CD4-positive, alpha-beta T cell treated with Interleukin-6 at 100 ng/mL for 8 hours (primary cell): ENCODE measurements at regions not wholly inside any gene's neighbourhood (a gene's known extent, or its start where the extent isn't known, plus 50 kb on each side); places are given as distances from the start of the nearest gene placed in this dataset.
"Not testable (repeated sequence)": the region's sequence is repeated elsewhere in the genome, so short reads cannot be mapped to it uniquely, and the experiment has no call there.

Source experiments
- DNase-seq: peaks from one replicate; pipeline ENCODE4 v3.0.0-alpha.2; 2020; ENCODE audit warnings: mixed read lengths, low spot score

DNA sequence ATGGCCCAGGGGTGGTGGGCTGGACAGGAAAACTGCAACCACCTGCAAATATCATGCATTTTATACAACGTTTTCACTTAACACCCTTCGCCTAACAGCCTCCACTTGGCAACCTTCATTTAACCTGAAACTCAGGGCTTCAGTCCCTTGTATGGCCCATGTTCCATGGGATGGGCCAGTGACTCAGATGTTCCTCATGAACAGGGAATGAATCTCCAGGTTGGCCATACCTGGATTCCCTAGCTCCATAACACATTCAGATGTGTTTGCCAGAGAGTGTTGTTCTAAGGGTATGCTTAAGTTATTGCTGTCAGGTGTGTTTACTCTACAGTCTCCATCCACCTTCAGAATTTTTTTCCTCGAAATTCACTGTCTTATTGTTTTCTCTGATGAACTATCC is 316.9 kb downstream of the JRKL start:
- DNase-seq, result no peak

- no peak for DNase-seq
These were observed 317.5 kb downstream of the JRKL start for GRCh38 chr11:96707273-96707672.

GRCh38 chr11:96708219-96708878 is 318.5 kb downstream of the JRKL start:
- DNase-seq, result no peak

GRCh38 chr11:96713301-96713700 is 323.5 kb downstream of the JRKL start:
- no peak for DNase-seq

GRCh38 chr11:96714689-96715088 is 324.9 kb downstream of the JRKL start:
- DNase-seq, result no peak

- no peak for DNase-seq
These were observed 325.4 kb downstream of the JRKL start for GRCh38 chr11:96715208-96715607.

DNA sequence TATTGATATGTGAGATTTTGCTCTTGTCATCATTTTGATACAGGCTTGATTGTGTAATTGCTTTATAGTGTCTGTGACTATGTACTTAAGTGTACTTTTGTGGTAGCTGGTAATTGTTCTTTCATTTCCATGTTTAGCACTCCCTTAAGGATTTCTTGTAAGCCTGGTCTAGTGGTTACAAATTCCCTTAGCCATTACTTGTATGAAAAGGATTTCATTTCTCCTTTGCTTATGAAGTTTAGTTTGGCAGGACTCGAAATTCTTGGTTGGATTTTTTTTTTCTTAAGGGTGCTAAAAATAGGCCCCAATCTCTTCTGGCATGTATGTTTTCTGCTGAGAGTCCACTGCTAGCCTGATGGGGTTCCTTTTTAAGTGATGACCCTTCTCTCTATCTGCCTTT is 346.8 kb downstream of the JRKL start:
- DNase-seq, result no peak

DNA sequence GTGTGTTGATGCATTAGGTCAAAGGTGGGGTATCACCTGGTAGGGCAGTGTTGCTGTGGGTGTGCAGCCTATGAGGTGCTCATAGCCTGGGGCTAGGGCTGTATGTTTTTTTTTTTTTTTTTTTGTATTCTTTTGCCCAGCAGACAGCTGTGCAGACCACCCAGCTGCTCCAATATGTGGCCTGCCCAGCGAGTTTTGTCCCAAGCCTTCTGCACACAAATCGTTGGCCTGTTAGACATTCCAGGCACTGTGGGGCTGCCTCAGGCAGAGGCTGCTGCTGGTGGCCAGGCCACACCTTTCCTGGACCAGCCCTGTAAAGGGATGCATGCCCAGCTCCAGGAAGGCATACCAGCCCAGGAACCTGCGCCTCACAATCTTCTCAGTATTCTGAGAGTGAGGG is 348.5 kb downstream of the JRKL start:
- no peak for DNase-seq

GRCh38 chr11:96741068-96741467 is 351.3 kb downstream of the JRKL start:
- no peak for DNase-seq

GRCh38 chr11:96744697-96745096 is 354.9 kb downstream of the JRKL start:
- no peak for DNase-seq

- DNase-seq, result no peak
These were observed 359.0 kb downstream of the JRKL start for GRCh38 chr11:96748639-96749370.

DNA sequence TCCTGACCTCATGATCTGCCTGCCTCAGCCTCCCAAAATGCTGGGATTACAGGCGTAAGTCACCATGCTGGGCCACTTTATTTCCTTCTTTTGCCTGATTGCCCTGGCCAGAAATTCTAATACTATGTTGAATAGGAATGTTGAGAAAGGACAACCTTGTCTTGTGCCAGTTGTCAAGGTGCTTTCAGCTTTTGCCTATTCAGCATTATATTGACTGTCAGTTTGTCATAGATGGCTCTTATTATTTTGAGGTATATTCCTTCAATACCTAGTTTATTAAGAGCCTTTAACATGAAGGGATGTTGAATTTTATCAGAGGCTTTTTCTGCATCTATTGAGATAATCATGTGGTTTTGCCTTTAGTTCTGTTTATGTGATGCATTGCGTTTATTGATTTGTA is 362.0 kb downstream of the JRKL start:
- not testable (repeated sequence) for DNase-seq

- DNase-seq, result no peak
These were observed 362.4 kb downstream of the JRKL start for GRCh38 chr11:96752221-96752620.

DNA sequence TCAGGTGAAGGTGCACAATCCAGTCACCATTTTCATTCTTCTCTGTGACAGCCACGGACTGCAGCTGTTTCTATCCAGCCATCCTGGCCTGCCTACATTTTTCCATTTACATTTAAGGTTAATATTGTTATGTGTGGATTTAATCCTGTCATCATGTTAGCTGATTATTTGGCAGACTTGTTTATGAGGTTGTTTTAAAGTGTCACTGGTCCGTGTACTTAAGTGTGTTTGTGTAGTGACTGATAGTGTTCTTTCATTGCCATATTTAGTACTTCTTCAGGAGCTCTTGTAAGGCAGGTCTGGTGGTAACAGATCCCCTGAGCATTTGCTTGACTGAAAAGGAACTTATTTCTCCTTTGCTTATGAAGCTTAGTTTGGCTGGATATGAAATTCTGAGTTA is 364.2 kb downstream of the JRKL start:
- DNase-seq, result no peak

GRCh38 chr11:96755209-96755608 is 365.4 kb downstream of the JRKL start:
- no peak for DNase-seq

DNA sequence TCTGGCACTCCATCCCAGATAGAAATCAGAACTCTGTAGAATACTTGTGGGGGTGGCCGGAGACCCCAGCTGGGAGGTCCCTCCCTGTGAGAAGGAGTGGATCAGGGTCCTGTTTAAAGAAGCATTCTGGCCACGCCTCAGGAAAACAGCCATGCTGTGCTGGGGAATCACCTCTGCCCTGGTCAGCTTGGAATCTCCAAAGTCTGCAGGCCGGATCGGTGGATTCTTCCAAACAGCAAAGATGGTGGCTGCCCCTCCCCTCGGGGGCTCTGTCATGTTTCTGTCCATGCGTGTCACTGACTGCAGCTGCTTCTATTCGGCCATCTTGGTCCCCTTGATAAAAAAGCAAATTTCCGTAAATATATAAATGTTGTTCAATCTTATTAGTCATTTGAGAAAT is 365.9 kb downstream of the JRKL start:
- DNase-seq, result no peak

DNA sequence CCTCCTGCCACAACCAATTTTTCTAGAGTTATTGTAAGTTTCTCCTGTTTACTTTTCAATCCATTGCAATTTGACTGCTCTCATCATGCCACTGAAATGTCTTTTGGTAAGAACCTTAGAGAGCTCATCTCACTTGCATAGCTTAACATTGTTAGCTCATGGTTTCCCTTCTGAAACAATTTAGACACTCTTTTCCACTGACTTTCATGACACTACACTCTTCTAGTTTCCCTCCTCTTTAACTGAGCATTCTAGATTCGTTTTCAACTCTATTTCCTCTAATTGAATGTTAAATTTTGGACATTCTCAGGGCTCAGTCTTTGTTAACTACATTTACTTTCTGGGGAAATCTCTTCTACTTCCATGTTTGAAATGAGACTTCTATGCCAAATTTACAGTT is 369.1 kb downstream of the JRKL start:
- no peak for DNase-seq

DNA sequence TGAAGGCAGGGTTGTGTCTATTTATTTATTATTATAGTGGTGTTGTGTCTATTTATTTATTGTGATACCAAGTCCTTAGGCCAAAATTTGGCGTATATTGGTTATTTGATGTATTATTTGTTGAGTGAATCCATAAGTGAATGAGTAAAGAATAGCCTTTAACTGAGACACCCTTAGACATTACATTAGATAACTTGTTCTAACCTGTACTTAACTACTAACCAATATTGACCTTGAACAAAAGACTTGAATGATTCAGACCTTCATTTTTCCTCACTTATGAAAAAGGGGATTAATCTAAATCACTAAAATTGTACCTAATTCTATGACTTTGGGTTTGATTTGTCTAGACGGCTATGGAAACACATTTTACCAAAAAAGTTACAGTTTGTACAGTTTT is 370.5 kb downstream of the JRKL start:
- DNase-seq, result no peak

DNA sequence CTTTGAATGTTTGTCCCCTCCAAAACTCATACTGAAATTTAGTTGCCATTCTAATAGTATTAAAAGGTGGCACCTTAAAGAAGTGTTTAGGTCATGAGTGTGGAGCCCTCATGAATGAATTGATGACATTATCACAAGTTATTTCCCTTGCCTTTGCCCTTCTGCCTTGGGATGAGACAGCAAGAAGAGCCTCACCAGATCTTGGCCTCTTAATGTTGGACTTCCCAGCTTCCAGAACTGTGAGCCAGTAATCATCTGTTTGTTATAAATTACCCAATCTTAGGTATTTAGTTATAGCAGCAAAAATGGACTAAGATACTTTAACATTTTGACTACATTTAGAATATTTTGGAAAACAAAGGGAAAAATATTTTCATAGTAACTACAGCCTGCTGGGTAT is 371.0 kb downstream of the JRKL start:
- no peak for DNase-seq

DNA sequence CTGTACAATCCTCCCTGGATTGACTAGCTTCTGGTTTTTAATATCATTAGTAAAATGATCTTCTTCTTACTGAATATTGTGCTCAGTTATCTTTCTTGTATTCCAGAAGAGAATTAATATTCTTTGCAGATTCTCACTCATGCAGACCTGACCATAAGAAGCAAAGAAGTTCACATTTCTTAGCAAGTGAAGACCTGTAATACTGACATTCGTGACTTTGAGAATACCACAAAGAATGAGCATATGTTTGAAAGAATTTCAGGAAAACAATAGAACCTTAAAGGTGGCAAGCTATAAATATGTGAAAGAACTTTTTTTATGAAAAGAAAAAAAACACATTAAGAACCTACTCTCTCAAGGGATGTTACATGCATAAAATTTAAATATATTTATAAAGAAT is 371.6 kb downstream of the JRKL start:
- no peak for DNase-seq

DNA sequence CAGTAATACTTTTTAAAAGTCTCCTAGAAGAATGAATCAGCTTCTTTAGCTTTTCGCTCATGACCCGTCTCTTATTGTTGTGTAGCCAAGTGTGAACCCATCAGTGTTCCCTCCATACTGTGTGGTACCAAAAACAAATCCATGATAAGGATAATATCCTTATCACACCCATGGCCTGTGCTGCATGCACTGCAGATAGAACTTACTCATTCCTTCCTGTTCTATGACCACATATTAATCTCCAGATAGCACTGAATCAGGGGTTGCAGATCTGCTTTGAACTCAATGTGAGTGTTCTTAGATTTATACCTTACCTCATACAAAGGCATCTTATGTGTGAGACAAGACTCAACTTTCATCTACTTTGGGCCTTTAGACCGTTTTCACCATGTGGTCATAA is 373.4 kb downstream of the JRKL start:
- DNase-seq, result no peak

- no peak for DNase-seq
These were observed 388.5 kb downstream of the JRKL start for GRCh38 chr11:96778272-96778671.

GRCh38 chr11:96779030-96779429 is 389.2 kb downstream of the JRKL start:
- no peak for DNase-seq

DNA sequence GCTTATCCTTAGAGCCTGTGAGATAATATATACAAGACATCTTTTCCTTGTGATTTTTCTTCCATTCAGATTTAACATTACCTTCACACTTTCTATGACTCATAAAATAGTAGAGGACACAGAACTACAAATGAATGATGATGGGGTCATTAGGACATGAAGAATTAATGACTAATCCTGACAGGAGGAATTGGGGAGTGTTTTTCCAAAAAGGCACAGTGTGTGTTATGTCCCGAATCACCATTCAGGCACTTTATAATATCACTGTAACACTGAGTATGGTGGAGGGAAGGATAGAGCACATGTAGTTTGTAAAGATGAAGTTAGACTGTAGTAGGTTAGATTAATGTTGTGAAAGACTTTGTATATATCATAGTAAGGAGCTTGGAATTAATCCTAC is 391.3 kb downstream of the JRKL start:
- no peak for DNase-seq
